ENCODE measurements at regions not wholly inside any gene's neighbourhood (a gene's known extent, or its start where the extent isn't known, plus 50 kb on each side); places are given as distances from the start of the nearest gene placed in this dataset.

DNA sequence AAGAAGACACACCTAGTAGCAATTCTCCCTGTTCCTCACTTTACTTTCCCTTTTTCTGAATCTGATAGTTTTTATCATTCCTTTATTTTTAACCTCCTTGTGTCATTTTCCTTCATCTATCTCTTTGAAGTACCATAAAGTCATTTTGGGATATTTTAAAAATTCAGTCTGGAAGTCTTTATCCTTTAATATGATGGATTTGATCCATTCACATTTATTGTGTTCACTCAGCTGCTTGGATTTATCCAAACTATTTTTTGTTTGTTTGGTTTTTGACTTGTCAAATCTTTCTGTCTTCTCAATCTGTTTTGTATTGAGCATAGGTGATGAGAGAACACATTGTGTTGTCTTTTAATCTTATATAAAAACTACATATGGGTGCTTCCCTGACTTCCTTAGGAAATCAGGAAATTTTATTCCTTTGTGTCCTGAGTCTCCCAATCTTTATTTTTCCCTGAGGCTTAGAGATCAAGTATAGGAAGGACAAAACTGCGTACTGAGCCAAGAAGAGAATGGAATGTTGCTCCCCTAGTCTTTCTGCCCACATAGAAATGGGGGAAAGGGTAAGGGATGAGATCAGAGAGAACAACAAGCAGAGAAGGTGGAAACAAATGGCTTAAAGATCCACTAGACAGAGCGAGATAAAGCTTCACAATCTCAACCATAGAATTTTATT is 132.7 kb upstream of the HABP2 start:
- no peak for DNase-seq
- Histone ChIP-seq H3K36me3 (replicated peaks) (no peaks in the 10 kb centered on the region), H3K4me3 (ENCODE audit: low read depth, low read length) (no peak overlapping the region), H3K27ac (no peak overlapping the region), H3K27me3 (replicated peaks) (no peaks in the 10 kb centered on the region)
- TF ChIP-seq, protein P1, sequence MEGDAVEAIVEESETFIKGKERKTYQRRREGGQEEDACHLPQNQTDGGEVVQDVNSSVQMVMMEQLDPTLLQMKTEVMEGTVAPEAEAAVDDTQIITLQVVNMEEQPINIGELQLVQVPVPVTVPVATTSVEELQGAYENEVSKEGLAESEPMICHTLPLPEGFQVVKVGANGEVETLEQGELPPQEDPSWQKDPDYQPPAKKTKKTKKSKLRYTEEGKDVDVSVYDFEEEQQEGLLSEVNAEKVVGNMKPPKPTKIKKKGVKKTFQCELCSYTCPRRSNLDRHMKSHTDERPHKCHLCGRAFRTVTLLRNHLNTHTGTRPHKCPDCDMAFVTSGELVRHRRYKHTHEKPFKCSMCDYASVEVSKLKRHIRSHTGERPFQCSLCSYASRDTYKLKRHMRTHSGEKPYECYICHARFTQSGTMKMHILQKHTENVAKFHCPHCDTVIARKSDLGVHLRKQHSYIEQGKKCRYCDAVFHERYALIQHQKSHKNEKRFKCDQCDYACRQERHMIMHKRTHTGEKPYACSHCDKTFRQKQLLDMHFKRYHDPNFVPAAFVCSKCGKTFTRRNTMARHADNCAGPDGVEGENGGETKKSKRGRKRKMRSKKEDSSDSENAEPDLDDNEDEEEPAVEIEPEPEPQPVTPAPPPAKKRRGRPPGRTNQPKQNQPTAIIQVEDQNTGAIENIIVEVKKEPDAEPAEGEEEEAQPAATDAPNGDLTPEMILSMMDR (IDR thresholded peaks at IDR 0.05; ENCODE audit: low read depth, low read length, missing control alignments), result no peak
- in situ Hi-C loops (cut with HindIII; ENCODE audit: low pct_ligation_motif_present, low sequenced_read_pairs), result no loop called here

- H3K27me3 ChIP-seq (replicated peaks), result no peaks in the 10 kb centered on the region
- H3K36me3 ChIP-seq (replicated peaks), result no peaks in the 10 kb centered on the region
- no peak overlapping the region for H3K27ac ChIP-seq
- H3K4me3 ChIP-seq (ENCODE audit: low read depth, low read length), result no peak overlapping the region
- TF ChIP-seq, protein P1 (IDR thresholded peaks at IDR 0.05; ENCODE audit: low read depth, low read length, missing control alignments), result no peak
- in situ Hi-C loops (cut with HindIII; ENCODE audit: low pct_ligation_motif_present, low sequenced_read_pairs), result no loop called here
- no peak for DNase-seq
Observed at GRCh38 chr10:113420733-113421675, 131.8 kb upstream of the HABP2 start.

GRCh38 chr10:113422371-113422770 is 130.5 kb upstream of the HABP2 start:
- Histone ChIP-seq H3K27ac (no peak overlapping the region), H3K36me3 (replicated peaks) (no peaks in the 10 kb centered on the region), H3K4me3 (ENCODE audit: low read depth, low read length) (no peak overlapping the region), H3K27me3 (replicated peaks) (no peaks in the 10 kb centered on the region)
- in situ Hi-C loops (cut with HindIII; ENCODE audit: low pct_ligation_motif_present, low sequenced_read_pairs), result no loop called here
- DNase-seq, result no peak
- TF ChIP-seq, protein P1 (IDR thresholded peaks at IDR 0.05; ENCODE audit: low read depth, low read length, missing control alignments), result no peak

DNA sequence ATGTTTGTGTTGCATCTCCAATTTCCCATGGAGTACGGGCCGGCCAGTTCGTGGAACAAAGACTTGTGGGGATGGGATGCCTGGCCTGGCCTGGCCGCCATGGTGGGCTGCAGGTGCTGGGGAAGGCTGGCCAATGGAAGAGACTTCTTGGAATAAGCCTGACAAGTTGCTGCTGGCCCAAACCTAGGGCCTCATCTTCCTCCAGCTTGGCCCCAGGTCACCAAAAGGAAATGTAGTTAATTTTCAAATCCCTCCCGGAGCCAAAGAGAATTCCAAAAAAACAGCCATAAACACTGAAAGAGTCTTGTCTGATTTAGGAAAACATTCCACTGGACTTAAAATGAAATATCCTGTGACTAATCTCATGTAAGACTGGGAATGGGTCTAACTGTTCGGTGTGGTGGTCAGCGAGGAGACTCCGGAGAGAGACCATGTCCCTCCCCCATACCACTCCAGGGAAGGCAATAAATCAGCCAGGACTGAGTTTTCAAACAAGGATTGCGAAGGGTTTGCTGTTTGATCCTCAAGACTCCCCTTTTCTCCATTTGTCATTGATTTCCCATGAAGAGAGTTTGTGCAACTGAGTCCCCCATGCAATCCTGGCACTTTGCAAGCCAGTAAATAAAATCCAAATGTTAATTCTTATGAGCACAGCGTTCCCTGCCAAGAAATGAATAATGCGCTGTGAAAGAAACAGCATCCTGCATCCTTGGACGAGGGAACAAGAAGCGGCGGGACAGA is 128.7 kb upstream of the HABP2 start:
- H3K27me3 ChIP-seq (replicated peaks), result no peaks in the 10 kb centered on the region
- TF ChIP-seq, protein P1 (IDR thresholded peaks at IDR 0.05; ENCODE audit: low read depth, low read length, missing control alignments), result no peak
- no peak overlapping the region for H3K27ac ChIP-seq
- H3K4me3 ChIP-seq (ENCODE audit: low read depth, low read length), result no peak overlapping the region
- H3K36me3 ChIP-seq (replicated peaks), result no peaks in the 10 kb centered on the region
- DNase-seq, result no peak
- in situ Hi-C loops (cut with HindIII; ENCODE audit: low pct_ligation_motif_present, low sequenced_read_pairs), result no loop called here

DNA sequence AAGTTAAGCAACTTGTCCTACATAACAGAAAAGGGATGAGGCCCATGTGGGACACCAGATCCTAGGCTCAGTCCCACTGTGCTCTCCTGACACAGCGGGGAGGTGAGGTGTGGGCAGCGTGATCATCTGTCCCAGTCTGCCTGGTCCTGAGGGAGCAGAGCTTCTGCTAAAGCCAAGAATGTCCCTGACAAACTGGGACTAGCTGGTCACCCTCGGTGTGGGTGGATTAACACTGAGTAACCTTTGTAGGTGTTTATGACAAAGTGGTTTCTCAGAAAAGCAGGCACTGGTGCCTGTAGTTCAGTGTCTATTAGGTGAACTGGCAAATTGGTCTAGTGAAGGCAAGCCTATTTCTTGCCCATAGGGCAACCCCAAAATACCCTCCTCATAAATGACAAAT is 127.8 kb upstream of the HABP2 start:
- TF ChIP-seq, protein P1 (IDR thresholded peaks at IDR 0.05; ENCODE audit: low read depth, low read length, missing control alignments), result no peak
- H3K4me3 ChIP-seq (ENCODE audit: low read depth, low read length), result no peak overlapping the region
- no peak for DNase-seq
- H3K27ac ChIP-seq, result no peak overlapping the region
- no peaks in the 10 kb centered on the region for H3K36me3 ChIP-seq (replicated peaks)
- H3K27me3 ChIP-seq (replicated peaks), result no peaks in the 10 kb centered on the region
- in situ Hi-C loops (cut with HindIII; ENCODE audit: low pct_ligation_motif_present, low sequenced_read_pairs), result no loop called here

Data from brain microvascular endothelial cell (primary cell).